ENCODE measurements at regions not wholly inside any gene's neighbourhood (a gene's known extent, or its start where the extent isn't known, plus 50 kb on each side); places are given as distances from the start of the nearest gene placed in this dataset.

GRCh38 chr12:108075561-108075960 lies 53.5 kb upstream of the WSCD2 start:
- dilution Hi-C loops (cut with HindIII; ENCODE audit: low sequenced_read_pairs, unreplicated experiment), result no loop called here
- no CpG with 5 or more reads among the region's 3 CpGs for WGBS, 2 experiments (ENCODE audit: extremely low coverage in 2 of 2, insufficient read length in 1 of 2)
- H3K79me1 ChIP-seq (ENCODE audit: low read depth in 1 of 2, low read length in 2 of 2), result no peaks in the 10 kb centered on the region
- H3K4me2 ChIP-seq (ENCODE audit: low read depth, low read length), result no peak overlapping the region
- no peak overlapping the region for H2BK15ac ChIP-seq (ENCODE audit: low read depth, low read length)
- no peak overlapping the region for H2AK5ac ChIP-seq (ENCODE audit: low read depth, low read length)
- no peaks in the 10 kb centered on the region for H3K9me1 ChIP-seq (ENCODE audit: insufficient read depth, low read length)
- no peak overlapping the region for H2BK20ac ChIP-seq (ENCODE audit: low read depth, low read length)
- H3K4ac ChIP-seq (ENCODE audit: low read depth, low read length), result no peak overlapping the region
- no peak overlapping the region for H3K23ac ChIP-seq (ENCODE audit: low read depth, low read length)
- ChIA-PET POLR2A (ENCODE audit: unreplicated experiment) (no interaction called here), CTCF (no interaction called here)
- no peak overlapping the region for H3K18ac ChIP-seq (ENCODE audit: low read depth, low read length)
- H3K27me3 ChIP-seq (ENCODE audit: control insufficient read depth, insufficient read depth, low read length), result no peaks in the 10 kb centered on the region
- no peak overlapping the region for H2BK120ac ChIP-seq (ENCODE audit: low read depth, low read length)
- TF ChIP-seq POLR2A (IDR thresholded peaks at IDR 0.05; ENCODE audit: low read depth, low read length), result no peak
- no peak for TF ChIP-seq BHLHE40 (IDR thresholded peaks at IDR 0.05; ENCODE audit: low read depth, low read length)
- no peak for TF ChIP-seq MXI1 (IDR thresholded peaks at IDR 0.05; ENCODE audit: borderline replicate concordance, low read depth, low read length)
- no peak for TF ChIP-seq CEBPB (IDR thresholded peaks at IDR 0.05; ENCODE audit: low read depth, low read length)
- TF ChIP-seq USF2 (IDR thresholded peaks at IDR 0.05; ENCODE audit: low read depth, low read length), result no peak
- TF ChIP-seq CHD1 (IDR thresholded peaks at IDR 0.05; ENCODE audit: low read depth, low read length), result no peak
- TF ChIP-seq MAFK (IDR thresholded peaks at IDR 0.05; ENCODE audit: low read depth, low read length), result no peak
- no peak for TF ChIP-seq RCOR1 (IDR thresholded peaks at IDR 0.05; ENCODE audit: insufficient replicate concordance, low read length)
- no peak for TF ChIP-seq MAZ (IDR thresholded peaks at IDR 0.05; ENCODE audit: borderline replicate concordance, low read depth, low read length)
- no peak for TF ChIP-seq FOS (IDR thresholded peaks at IDR 0.05; ENCODE audit: low read depth, low read length)
- TF ChIP-seq RAD21 (IDR thresholded peaks at IDR 0.05; ENCODE audit: low read length), result no peak
- no peak for TF ChIP-seq ELK1 (IDR thresholded peaks at IDR 0.05; ENCODE audit: borderline replicate concordance, low read depth, low read length)
- TF ChIP-seq RFX5 (IDR thresholded peaks at IDR 0.05; ENCODE audit: low read depth, low read length), result no peak
- no peak for TF ChIP-seq CTCF (conservative IDR thresholded peaks at IDR 0.05; ENCODE audit: low read depth, low read length)
- no peak for TF ChIP-seq SMC3 (IDR thresholded peaks at IDR 0.05; ENCODE audit: low read depth, low read length)
- TF ChIP-seq NFE2L2 (IDR thresholded peaks at IDR 0.05; ENCODE audit: low read depth, low read length), result no peak
- no peak overlapping the region for H2AK9ac ChIP-seq (replicated peaks; ENCODE audit: low read depth, low read length, poor library complexity)
- H3K14ac ChIP-seq (replicated peaks; ENCODE audit: low read depth, low read length), result no peak overlapping the region
- H3K4me3 ChIP-seq (ENCODE audit: insufficient read depth, low read depth, low read length), result no peak overlapping the region
- no peaks in the 10 kb centered on the region for H3K9me3 ChIP-seq (ENCODE audit: control insufficient read depth, insufficient read depth, low read length)
- intact Hi-C loops (cut with micrococcal nuclease), result no loop called here
- H4K5ac ChIP-seq (ENCODE audit: low read depth, low read length), result no peak overlapping the region
- H3K4me1 ChIP-seq (ENCODE audit: control insufficient read depth, insufficient read depth, low read length), result no peaks in the 10 kb centered on the region
- H3K9ac ChIP-seq (ENCODE audit: low read depth, low read length), result no peak overlapping the region
- no peak overlapping the region for H2AFZ ChIP-seq (replicated peaks; ENCODE audit: low read length, poor library complexity)
- no peak overlapping the region for H3K27ac ChIP-seq (ENCODE audit: insufficient read depth, low read length)
- H4K20me1 ChIP-seq (ENCODE audit: insufficient read depth, low read length), result no peaks in the 10 kb centered on the region
- no peak overlapping the region for H3K56ac ChIP-seq (ENCODE audit: extremely low read depth, insufficient read depth, low read length)
- H3K36me3 ChIP-seq (ENCODE audit: control insufficient read depth, insufficient read depth, low read length), result no peaks in the 10 kb centered on the region
- no peak overlapping the region for H4K91ac ChIP-seq (ENCODE audit: insufficient read depth, low read depth, low read length)
- in situ Hi-C loops (cut with MboI; ENCODE audit: low sequenced_read_pairs), result no loop called here
- H4K8ac ChIP-seq (ENCODE audit: low read depth in 2 of 2, low read length in 2 of 2), result no peak overlapping the region
- DNase-seq, result no peak
- BruUV-seq (replicated peaks), result no TSS peak
- no peak overlapping the region for H2BK5ac ChIP-seq (ENCODE audit: low read depth, low read length, poor library complexity, severe bottlenecking)
- no peak for ATAC-seq (ENCODE audit: low read depth)

Measured in IMR-90 (cell line).